ENCODE measurements at regions not wholly inside any gene's neighbourhood (a gene's known extent, or its start where the extent isn't known, plus 50 kb on each side); places are given as distances from the start of the nearest gene placed in this dataset.
"Not testable (repeated sequence)": the region's sequence is repeated elsewhere in the genome, so short reads cannot be mapped to it uniquely, and the experiment has no call there.

GRCh38 chr15:36186376-36186775 lies 393.1 kb upstream of the CDIN1 start:
- TF ChIP-seq CTCF (IDR thresholded peaks at IDR 0.05; ENCODE audit: insufficient read depth, low read length, missing control alignments): no peak
- ChIA-PET POLR2A (no interaction called here), CTCF (interaction anchor here (1.2 kb wide), 1 partner anchor 10 kb away, joined by 3 read pairs; no protein-coding TSS in a partner anchor)
- DNase-seq (ENCODE audit: low read depth, low spot score): no peak
- no peak overlapping the region for H3K4me3 ChIP-seq (ENCODE audit: low read depth, low read length)

- CTCF ChIA-PET: interaction anchor here (1.4 kb wide), 1 partner anchor 15 kb away, joined by 5 read pairs; no protein-coding TSS in a partner anchor
- H3K4me3 ChIP-seq (ENCODE audit: low read depth, low read length): no peak overlapping the region
- DNase-seq (ENCODE audit: low read depth, low spot score): no peak
- TF ChIP-seq CTCF (IDR thresholded peaks at IDR 0.05; ENCODE audit: insufficient read depth, low read length, missing control alignments): no peak
- POLR2A ChIA-PET: no interaction called here
These were observed 388.0 kb upstream of the CDIN1 start for GRCh38 chr15:36191459-36191858.

DNA sequence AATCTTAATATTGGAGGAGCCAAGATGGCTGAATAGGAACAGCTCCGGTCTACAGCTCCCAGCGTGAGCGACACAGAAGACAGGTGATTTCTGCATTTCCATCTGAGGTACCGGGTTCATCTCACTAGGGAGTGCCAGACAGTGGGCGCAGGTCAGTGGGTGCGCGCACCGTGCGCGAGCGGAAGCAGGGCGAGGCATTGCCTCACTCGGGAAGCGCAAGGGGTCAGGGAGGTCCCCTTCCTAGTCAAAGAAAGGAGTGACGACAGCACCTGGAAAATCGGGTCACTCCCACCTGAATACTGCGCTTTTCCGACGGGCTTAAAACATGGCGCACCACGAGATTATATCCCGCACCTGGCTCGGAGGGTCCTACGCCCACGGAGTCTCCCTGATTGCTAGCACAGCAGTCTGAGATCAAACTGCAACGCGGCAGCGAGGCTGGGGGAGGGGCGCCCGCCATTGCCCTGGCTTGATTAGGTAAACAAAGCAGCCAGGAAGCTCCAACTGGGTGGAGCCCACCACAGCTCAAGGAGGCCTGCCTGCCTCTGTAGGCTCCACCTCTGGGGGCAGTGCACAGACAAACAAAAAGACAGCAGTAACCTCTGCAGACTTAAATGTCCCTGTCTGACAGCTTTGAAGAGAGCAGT lies 383.9 kb upstream of the CDIN1 start:
- H3K4me3 ChIP-seq (ENCODE audit: low read depth, low read length); DNase-seq (ENCODE audit: low read depth, low spot score); CTCF ChIA-PET; POLR2A ChIA-PET: not testable (repeated sequence)

DNA sequence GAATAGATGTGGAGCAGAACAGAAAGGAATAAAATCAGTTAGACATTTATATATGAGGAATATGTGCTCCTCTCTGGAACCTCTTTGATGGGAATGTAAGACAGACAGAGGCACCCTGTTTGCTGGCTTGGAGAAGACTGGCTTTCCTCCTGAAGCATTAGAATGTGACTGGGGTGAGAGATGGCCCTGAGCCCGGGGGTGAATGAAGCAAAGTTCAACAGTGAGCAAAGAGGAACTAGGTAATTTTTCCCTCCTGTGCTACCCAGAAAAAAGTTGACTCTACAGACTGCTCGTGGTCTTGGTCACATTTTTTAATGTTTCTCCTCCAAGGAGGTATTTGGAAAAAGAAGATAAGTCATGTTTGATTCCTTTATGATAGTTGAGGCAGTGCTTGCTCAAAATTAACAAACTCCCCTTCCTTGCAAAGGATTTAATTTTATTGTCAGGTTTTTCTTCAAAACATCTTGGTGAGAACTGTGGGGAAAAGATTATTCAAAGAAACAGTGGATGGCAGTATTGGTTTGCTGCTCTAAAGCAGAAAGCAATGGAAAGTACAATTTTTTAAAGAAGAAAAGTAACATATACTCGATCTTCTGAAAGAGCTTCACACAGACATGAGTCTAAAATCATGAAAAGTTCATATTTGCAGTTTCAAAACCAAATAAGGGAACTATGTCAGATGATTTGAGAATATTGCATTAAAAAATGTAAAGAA lies 370.4 kb upstream of the CDIN1 start:
- TF ChIP-seq CTCF (IDR thresholded peaks at IDR 0.05; ENCODE audit: insufficient read depth, low read length, missing control alignments): no peak
- H3K4me3 ChIP-seq (ENCODE audit: low read depth, low read length): no peak overlapping the region
- no peak for DNase-seq (ENCODE audit: low read depth, low spot score)
- ChIA-PET CTCF (interaction anchor here (0.6 to 2.4 kb wide), 7 partner anchors 93 to 690 kb away, joined by 3 to 11 read pairs (median 4); no protein-coding TSS in a partner anchor), POLR2A (interaction anchor here (0.6 kb wide), 1 partner anchor 839 kb away, joined by 3 read pairs; no protein-coding TSS in a partner anchor)

- no peak for DNase-seq (ENCODE audit: low read depth, low spot score)
- ChIA-PET POLR2A (no interaction called here), CTCF (interaction anchor here (0.7 to 1.4 kb wide), 5 partner anchors 95 to 692 kb away, joined by 3 to 4 read pairs (median 3); no protein-coding TSS in a partner anchor)
- TF ChIP-seq CTCF (IDR thresholded peaks at IDR 0.05; ENCODE audit: insufficient read depth, low read length, missing control alignments): no peak
- no peak overlapping the region for H3K4me3 ChIP-seq (ENCODE audit: low read depth, low read length)
These were observed 369.0 kb upstream of the CDIN1 start for GRCh38 chr15:36210426-36210825.

DNA sequence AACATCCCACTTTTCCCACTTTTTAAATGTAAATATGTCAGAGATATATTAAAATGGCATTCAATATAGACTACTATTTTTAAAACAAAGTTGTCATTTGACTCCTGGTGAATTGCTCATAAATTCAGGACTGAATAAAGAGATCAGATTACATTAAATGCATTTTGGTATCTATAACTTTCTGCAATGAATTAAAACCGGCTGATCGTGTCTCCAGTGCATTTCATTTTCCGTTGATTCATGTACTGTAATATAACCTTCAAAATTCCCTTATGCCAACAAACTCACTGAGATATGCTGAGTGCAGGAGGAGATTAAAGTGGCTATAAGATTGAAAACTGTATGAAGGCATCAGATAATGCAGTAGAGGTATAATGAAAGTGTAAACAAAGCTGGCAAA lies 361.1 kb upstream of the CDIN1 start:
- no peak overlapping the region for H3K4me3 ChIP-seq (ENCODE audit: low read depth, low read length)
- ChIA-PET CTCF (no interaction called here), POLR2A (no interaction called here)
- TF ChIP-seq CTCF (IDR thresholded peaks at IDR 0.05; ENCODE audit: insufficient read depth, low read length, missing control alignments): no peak
- DNase-seq (ENCODE audit: low read depth, low spot score): no peak

Data from AG04449 (cell line).